ENCODE measurements at regions not wholly inside any gene's neighbourhood (a gene's known extent, or its start where the extent isn't known, plus 50 kb on each side); places are given as distances from the start of the nearest gene placed in this dataset.
"Not testable (repeated sequence)": the region's sequence is repeated elsewhere in the genome, so short reads cannot be mapped to it uniquely, and the experiment has no call there.

GRCh38 chrX:65610481-65610880, 57.0 kb upstream of the MSN start:
- FAIRE-seq (no peak), DNase-seq (ENCODE audit: insufficient read length, low spot score) (no peak)

GRCh38 chrX:65610040-65610439, 57.4 kb upstream of the MSN start:
- FAIRE-seq, result no peak
- DNase-seq (ENCODE audit: insufficient read length, low spot score), result no peak

- FAIRE-seq (no peak), DNase-seq (ENCODE audit: insufficient read length, low spot score) (no peak)
Observed at GRCh38 chrX:65609237-65609636, 58.2 kb upstream of the MSN start.

- no peak for DNase-seq (ENCODE audit: insufficient read length, low spot score)
- FAIRE-seq, result no peak
Observed at GRCh38 chrX:65608026-65608425, 59.4 kb upstream of the MSN start.

GRCh38 chrX:65607070-65607742, 60.2 kb upstream of the MSN start:
- FAIRE-seq (no peak), DNase-seq (ENCODE audit: insufficient read length, low spot score) (no peak)

GRCh38 chrX:65602221-65602560, 65.3 kb upstream of the MSN start:
- no peak for DNase-seq (ENCODE audit: insufficient read length, low spot score)
- FAIRE-seq, result no peak

- no peak for FAIRE-seq
- no peak for DNase-seq (ENCODE audit: insufficient read length, low spot score)
Observed at GRCh38 chrX:65601530-65602220, 65.8 kb upstream of the MSN start.

GRCh38 chrX:65601126-65601525, 66.3 kb upstream of the MSN start:
- FAIRE-seq (no peak), DNase-seq (ENCODE audit: insufficient read length, low spot score) (no peak)

- DNase-seq (ENCODE audit: insufficient read length, low spot score) (no peak), FAIRE-seq (no peak)
Observed at GRCh38 chrX:65600106-65600505, 65.5 kb upstream of the LAS1L start.

GRCh38 chrX:65598559-65599147, 64.1 kb upstream of the LAS1L start:
- DNase-seq (ENCODE audit: insufficient read length, low spot score), result no peak
- FAIRE-seq, result no peak

- no peak for FAIRE-seq
Observed at GRCh38 chrX:65596270-65597034, 61.9 kb upstream of the LAS1L start.

GRCh38 chrX:65595460-65595876, 60.9 kb upstream of the LAS1L start:
- DNase-seq (ENCODE audit: insufficient read length, low spot score), result peak; percentile 31

More at GRCh38 chrX:65596270-65597034, 61.9 kb upstream of the LAS1L start:
- DNase-seq (ENCODE audit: insufficient read length, low spot score), result peak; percentile 13

GRCh38 chrX:65591206-65591605, 56.6 kb upstream of the LAS1L start:
- no peak for DNase-seq (ENCODE audit: insufficient read length, low spot score)
- no peak for FAIRE-seq

More at GRCh38 chrX:65595460-65595876, 60.9 kb upstream of the LAS1L start:
- FAIRE-seq, result no peak

GRCh38 chrX:65589304-65589703, 54.7 kb upstream of the LAS1L start:
- no peak for FAIRE-seq
- DNase-seq (ENCODE audit: insufficient read length, low spot score), result no peak

- FAIRE-seq, result no peak
- no peak for DNase-seq (ENCODE audit: insufficient read length, low spot score)
Observed at GRCh38 chrX:65588795-65589194, 54.2 kb upstream of the LAS1L start.

GRCh38 chrX:65587616-65588526, 53.3 kb upstream of the LAS1L start:
- FAIRE-seq, result no peak
- no peak for DNase-seq (ENCODE audit: insufficient read length, low spot score)

- DNase-seq (ENCODE audit: insufficient read length, low spot score), result no peak
- no peak for FAIRE-seq
Observed at GRCh38 chrX:65586491-65586890, 51.9 kb upstream of the LAS1L start.

GRCh38 chrX:65585226-65585625, 50.6 kb upstream of the LAS1L start:
- FAIRE-seq; DNase-seq (ENCODE audit: insufficient read length, low spot score): not testable (repeated sequence)
